GM23338 (cell line): ENCODE measurements at regions not wholly inside any gene's neighbourhood (a gene's known extent, or its start where the extent isn't known, plus 50 kb on each side); places are given as distances from the start of the nearest gene placed in this dataset.

Experiments used
- ATAC-seq: fragments of 200-7000 bp; cut with Tn5 transposase; 3 replicates; pipeline ENCODE4 v1.9.1; 2020
- DNase-seq: peaks from one replicate; pipeline ENCODE4 v3.0.0-alpha.2; 2015; ENCODE audit warnings: low spot score
- H2AFZ ChIP-seq: fragments of 200-600 bp; sonication (generic); 2 replicates; pipeline ENCODE4 v1.8.0; 2016; ENCODE audit warnings: antibody characterized with exemption, mild to moderate bottlenecking, moderate library complexity
- H3F3A ChIP-seq: fragments of 200-600 bp; sonication (generic); replicated peaks from 2 replicates; pipeline ENCODE4 v1.8.0; 2017; ENCODE audit warnings: antibody characterized with exemption, mixed run types, low read depth
- H3K27ac ChIP-seq: fragments of 200-600 bp; sonication (generic); 2 replicates; pipeline ENCODE4 v1.6.1; 2016; ENCODE audit warnings: low read depth
- H3K27me3 ChIP-seq: fragments of 200-600 bp; sonication (generic); 2 replicates; pipeline ENCODE4 v1.8.0; 2016; ENCODE audit warnings: mild to moderate bottlenecking, mixed run types, moderate library complexity; ENCODE audit not compliant: insufficient read depth
- H3K36me3 ChIP-seq: fragments of 200-600 bp; sonication (generic); 2 replicates; pipeline ENCODE4 v1.8.0; 2016; ENCODE audit warnings: mild to moderate bottlenecking; ENCODE audit not compliant: insufficient read depth
- H3K4me1 ChIP-seq: fragments of 200-600 bp; sonication (generic); 2 replicates; pipeline ENCODE4 v1.8.0; 2016; ENCODE audit warnings: mild to moderate bottlenecking, moderate library complexity; ENCODE audit not compliant: insufficient read depth
- H3K4me2 ChIP-seq: fragments of 200-600 bp; sonication (generic); 2 replicates; pipeline ENCODE4 v1.7.1; 2017; ENCODE audit warnings: mixed run types
- H3K4me3 ChIP-seq: fragments of 200-600 bp; sonication (generic); 2 replicates; pipeline ENCODE4 v1.6.1; 2016; ENCODE audit warnings: mixed run types
- H3K79me2 ChIP-seq: fragments of 200-600 bp; sonication (generic); replicated peaks from 2 replicates; pipeline ENCODE4 v1.8.0; 2017; ENCODE audit warnings: mild to moderate bottlenecking; ENCODE audit not compliant: insufficient read depth
- H3K9me2 ChIP-seq: fragments of 200-600 bp; sonication (generic); 2 replicates; pipeline ENCODE4 v1.8.0; 2017; ENCODE audit not compliant: insufficient read depth
- H4K20me1 ChIP-seq: fragments of 200-600 bp; sonication (generic); replicated peaks from 2 replicates; pipeline ENCODE4 v1.8.0; 2017; ENCODE audit warnings: mild to moderate bottlenecking; ENCODE audit not compliant: insufficient read depth
- H3K27ac Mint-ChIP-seq: 2 replicates; pipeline ENCODE4 v1.8.0; 2020; ENCODE audit warnings: inconsistent platforms, mild to moderate bottlenecking, moderate library complexity, mixed read lengths
- H3K27me3 Mint-ChIP-seq: 3 replicates; pipeline ENCODE4 v1.8.0; 2022; ENCODE audit warnings: low read depth, mild to moderate bottlenecking, moderate library complexity, mixed read lengths, inconsistent platforms; ENCODE audit not compliant: insufficient read depth, poor library complexity
- H3K36me3 Mint-ChIP-seq: 3 replicates; pipeline ENCODE4 v1.8.0; 2021; ENCODE audit warnings: low read depth, mild to moderate bottlenecking, inconsistent platforms, moderate library complexity, mixed read lengths
- H3K4me1 Mint-ChIP-seq: 3 replicates; pipeline ENCODE4 v1.8.0; 2020; ENCODE audit warnings: mild to moderate bottlenecking, inconsistent platforms, mixed read lengths
- H3K4me3 Mint-ChIP-seq: 3 replicates; pipeline ENCODE4 v1.8.0; 2021; ENCODE audit warnings: moderate library complexity, mild to moderate bottlenecking, inconsistent platforms, mixed read lengths
- H3K9me3 Mint-ChIP-seq: 3 replicates; pipeline ENCODE4 v1.8.0; 2020; ENCODE audit warnings: moderate library complexity, mild to moderate bottlenecking, inconsistent platforms, mixed read lengths
- JUNB ChIP-seq: IDR thresholded peaks from one replicate; pipeline ENCODE4 v1.6.1; 2016; ENCODE audit warnings: antibody characterized with exemption; ENCODE audit not compliant: unreplicated experiment
- NANOG ChIP-seq: IDR thresholded peaks from 2 replicates; pipeline ENCODE4 v1.6.1; 2016; ENCODE audit warnings: antibody characterized with exemption, borderline replicate concordance
- TF ChIP-seq, protein P1 (sequence below): fragments of 250-450 bp; sonication (Bioruptor Pico); IDR thresholded peaks from 2 replicates; pipeline ENCODE4 v1.5.0; 2020; ENCODE audit warnings: mild to moderate bottlenecking, moderate library complexity

DNA sequence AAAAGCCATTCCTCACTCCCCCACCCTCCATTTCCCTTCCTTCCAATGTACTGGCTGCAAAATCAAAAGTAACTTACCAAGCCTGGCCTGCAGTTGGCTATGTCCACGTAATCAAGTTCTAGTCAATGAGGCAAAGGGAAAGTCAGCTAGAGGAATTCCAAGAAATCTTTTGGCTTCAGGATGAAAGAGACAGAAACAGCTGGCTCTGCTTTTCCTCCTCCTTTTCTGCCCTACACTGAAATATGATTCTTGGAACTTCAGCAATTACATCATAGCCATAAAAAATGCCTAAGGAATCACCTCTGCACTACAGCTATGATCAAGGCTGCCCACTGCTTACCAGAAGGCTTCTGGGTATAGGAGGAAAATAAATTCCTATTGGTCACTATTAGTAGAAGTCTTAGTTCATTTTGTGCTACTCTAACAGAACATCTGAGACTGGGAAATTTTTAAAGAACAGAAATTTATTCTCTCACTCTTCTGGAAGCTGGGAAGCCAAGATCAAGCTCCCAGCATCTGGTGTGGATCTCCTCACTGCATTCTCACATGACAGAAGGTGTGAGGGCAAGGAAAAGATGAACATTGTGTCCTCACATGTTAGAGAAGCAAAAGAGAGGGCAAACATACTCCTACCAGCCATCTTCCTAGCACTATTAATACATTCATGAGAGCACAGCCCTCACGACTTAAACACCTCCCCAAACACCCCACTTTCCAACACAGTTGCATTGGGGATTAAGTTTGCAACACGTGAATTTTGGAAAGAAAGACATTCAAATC is 219.9 kb downstream of the TMX3 start (continued):
- TF ChIP-seq, protein P1, sequence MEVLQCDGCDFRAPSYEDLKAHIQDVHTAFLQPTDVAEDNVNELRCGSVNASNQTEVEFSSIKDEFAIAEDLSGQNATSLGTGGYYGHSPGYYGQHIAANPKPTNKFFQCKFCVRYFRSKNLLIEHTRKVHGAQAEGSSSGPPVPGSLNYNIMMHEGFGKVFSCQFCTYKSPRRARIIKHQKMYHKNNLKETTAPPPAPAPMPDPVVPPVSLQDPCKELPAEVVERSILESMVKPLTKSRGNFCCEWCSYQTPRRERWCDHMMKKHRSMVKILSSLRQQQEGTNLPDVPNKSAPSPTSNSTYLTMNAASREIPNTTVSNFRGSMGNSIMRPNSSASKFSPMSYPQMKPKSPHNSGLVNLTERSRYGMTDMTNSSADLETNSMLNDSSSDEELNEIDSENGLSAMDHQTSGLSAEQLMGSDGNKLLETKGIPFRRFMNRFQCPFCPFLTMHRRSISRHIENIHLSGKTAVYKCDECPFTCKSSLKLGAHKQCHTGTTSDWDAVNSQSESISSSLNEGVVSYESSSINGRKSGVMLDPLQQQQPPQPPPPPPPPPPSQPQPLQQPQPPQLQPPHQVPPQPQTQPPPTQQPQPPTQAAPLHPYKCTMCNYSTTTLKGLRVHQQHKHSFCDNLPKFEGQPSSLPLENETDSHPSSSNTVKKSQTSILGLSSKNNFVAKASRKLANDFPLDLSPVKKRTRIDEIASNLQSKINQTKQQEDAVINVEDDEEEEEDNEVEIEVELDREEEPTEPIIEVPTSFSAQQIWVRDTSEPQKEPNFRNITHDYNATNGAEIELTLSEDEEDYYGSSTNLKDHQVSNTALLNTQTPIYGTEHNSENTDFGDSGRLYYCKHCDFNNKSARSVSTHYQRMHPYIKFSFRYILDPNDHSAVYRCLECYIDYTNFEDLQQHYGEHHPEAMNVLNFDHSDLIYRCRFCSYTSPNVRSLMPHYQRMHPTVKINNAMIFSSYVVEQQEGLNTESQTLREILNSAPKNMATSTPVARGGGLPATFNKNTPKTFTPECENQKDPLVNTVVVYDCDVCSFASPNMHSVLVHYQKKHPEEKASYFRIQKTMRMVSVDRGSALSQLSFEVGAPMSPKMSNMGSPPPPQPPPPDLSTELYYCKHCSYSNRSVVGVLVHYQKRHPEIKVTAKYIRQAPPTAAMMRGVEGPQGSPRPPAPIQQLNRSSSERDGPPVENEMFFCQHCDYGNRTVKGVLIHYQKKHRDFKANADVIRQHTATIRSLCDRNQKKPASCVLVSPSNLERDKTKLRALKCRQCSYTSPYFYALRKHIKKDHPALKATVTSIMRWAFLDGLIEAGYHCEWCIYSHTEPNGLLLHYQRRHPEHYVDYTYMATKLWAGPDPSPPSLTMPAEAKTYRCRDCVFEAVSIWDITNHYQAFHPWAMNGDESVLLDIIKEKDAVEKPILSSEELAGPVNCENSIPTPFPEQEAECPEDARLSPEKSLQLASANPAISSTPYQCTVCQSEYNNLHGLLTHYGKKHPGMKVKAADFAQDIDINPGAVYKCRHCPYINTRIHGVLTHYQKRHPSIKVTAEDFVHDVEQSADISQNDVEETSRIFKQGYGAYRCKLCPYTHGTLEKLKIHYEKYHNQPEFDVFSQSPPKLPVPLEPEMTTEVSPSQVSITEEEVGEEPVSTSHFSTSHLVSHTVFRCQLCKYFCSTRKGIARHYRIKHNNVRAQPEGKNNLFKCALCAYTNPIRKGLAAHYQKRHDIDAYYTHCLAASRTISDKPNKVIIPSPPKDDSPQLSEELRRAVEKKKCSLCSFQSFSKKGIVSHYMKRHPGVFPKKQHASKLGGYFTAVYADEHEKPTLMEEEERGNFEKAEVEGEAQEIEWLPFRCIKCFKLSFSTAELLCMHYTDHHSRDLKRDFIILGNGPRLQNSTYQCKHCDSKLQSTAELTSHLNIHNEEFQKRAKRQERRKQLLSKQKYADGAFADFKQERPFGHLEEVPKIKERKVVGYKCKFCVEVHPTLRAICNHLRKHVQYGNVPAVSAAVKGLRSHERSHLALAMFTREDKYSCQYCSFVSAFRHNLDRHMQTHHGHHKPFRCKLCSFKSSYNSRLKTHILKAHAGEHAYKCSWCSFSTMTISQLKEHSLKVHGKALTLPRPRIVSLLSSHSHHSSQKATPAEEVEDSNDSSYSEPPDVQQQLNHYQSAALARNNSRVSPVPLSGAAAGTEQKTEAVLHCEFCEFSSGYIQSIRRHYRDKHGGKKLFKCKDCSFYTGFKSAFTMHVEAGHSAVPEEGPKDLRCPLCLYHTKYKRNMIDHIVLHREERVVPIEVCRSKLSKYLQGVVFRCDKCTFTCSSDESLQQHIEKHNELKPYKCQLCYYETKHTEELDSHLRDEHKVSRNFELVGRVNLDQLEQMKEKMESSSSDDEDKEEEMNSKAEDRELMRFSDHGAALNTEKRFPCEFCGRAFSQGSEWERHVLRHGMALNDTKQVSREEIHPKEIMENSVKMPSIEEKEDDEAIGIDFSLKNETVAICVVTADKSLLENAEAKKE (CRISPR knock-in tag): no peak

DNA sequence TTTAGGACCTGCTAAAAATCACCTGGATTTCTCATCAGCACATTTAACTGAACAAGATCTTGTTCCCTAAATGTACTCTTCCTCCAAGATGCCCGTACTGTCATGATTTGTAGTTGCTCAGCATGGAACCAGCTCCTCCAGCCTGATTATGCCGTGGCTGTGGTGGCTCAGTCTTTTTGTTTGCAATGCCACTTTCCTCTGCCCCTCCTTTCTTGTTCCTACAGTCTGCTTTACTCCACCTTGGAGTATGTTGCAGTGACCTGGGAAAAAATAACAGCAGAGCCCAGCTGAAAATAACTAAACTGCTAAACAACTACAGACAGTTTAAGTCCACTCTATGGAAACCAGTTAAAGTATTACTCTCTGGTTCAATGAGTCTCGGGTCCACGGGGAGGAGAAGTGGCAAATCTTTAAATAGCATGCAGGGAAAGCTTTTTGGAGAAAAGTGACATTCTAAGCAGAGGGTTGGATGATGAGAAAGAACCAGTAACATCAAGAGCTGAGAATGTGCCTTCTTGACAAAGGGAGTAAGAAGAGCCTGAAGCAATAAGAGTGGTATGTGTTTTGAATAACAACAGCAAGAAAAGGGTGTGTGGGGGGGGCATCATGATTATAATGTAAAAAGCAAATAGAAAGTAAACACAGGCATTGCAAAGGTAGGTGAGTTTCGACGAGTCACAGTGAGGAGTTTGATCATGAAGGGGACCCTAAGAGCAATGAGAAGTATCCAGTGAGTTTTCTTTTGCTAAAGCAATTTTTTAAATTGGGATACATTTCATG is 225.7 kb downstream of the TMX3 start:
- Mint-ChIP-seq H3K9me3 (no peaks in the 10 kb centered on the region), H3K4me3 (peak overlapping the region; percentile 48), H3K27me3 (peaks cover 3% of the 10 kb centered on the region), H3K4me1 (peaks cover 15% of the 10 kb centered on the region), H3K36me3 (no peaks in the 10 kb centered on the region), H3K27ac (peak overlapping the region; percentile 91)
- peak overlapping the region; percentile 15; the same call in 1 of the 2 replicates for H3K4me3 ChIP-seq
- H3F3A ChIP-seq: no peaks in the 10 kb centered on the region
- DNase-seq (peak; percentile 87), ATAC-seq (peak; percentile 95)
- H2AFZ ChIP-seq: no peak overlapping the region
- peaks cover 15% of the 10 kb centered on the region for H3K4me1 ChIP-seq
- H3K79me2 ChIP-seq: no peaks in the 10 kb centered on the region
- H3K4me2 ChIP-seq: peak overlapping the region; percentile 24
- peak overlapping the region; percentile 94 for H3K27ac ChIP-seq
- no peaks in the 10 kb centered on the region for H3K27me3 ChIP-seq
- TF ChIP-seq NANOG (peak; percentile 64; the same call in 1 of the 2 replicates), JUNB (no peak)
- 0 out of 2 replicates have a peak, but pooled peaks cover 7% of the 10 kb centered on the region for H3K9me2 ChIP-seq
- no peaks in the 10 kb centered on the region for H3K36me3 ChIP-seq
- no peaks in the 10 kb centered on the region for H4K20me1 ChIP-seq
